GM18861 (cell line): ENCODE measurements at regions not wholly inside any gene's neighbourhood (a gene's known extent, or its start where the extent isn't known, plus 50 kb on each side); places are given as distances from the start of the nearest gene placed in this dataset.
"Not testable (repeated sequence)": the region's sequence is repeated elsewhere in the genome, so short reads cannot be mapped to it uniquely, and the experiment has no call there.

Experiments
- ATAC-seq: cut with Tn5 transposase; IDR thresholded peaks from one replicate; pipeline ENCODE4 v1.9.1; 2021; ENCODE audit not compliant: unreplicated experiment

DNA sequence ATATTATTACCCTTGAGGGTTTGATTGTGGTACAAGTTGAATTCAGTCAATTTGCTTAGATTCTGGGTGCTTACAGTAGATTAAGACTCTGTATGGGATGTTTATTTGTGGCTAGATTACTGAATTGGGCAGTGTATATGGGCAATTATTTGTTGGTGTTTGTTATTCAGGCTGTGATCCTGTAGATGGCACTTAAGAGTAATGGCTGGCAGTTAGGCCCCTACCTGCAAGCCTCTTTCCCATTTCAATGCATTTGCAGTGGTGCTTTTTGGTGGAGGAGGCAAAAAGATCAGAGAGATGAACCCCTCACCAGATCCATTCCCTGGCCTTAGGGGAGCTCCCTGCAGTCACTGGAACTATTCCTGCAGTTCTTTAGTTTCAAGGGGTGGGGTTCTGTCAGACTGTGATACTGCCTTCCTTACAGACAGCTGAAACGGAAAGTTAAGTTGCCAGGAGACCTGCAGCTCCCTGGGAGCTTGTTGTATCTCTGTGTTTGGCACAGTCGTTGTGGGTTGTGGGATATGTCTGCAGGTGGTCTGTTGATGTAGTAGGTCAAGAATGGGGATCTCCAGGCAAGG lies 199.5 kb downstream of the AASDHPPT start:
- no peak for ATAC-seq

DNA sequence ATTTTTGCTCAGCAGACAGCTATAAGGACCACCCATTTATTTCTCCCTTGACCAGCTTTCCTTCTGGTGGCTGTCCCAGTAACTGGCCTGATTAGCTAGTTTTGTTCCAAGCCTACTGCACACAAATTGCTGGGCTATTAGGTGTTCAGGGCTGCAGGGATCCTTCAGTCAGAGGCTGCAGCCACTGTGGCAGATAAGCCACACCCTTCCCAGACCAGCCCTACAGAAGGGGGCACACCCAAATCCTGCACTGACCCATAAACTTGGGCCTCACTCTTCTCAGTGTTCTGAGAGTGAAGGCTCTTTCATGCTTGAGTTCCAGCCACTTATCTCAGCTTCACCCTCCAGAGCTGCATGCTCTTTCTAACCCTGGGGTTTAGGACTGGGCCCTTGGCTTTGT lies 200.0 kb downstream of the AASDHPPT start:
- ATAC-seq = no peak

- ATAC-seq = no peak
These were observed 200.9 kb downstream of the AASDHPPT start for GRCh38 chr11:106278391-106278790.

DNA sequence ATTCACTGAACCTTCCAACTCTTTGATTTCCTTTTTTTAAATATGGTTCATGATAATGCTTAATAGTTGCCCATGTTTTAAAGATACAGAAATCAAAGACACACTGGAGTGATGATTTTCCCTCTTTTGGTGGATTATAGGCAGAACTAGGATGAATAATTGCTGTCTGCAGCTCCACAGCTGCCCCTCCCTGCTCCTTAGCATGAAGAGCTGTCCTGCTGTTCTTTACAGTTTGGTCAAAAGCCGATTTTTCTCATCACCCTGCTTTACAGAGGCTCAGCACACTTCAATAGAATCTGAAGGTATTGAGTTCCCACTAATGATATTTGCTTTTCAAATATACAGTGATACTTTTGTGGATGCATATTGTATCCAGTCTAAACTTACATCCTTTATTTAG lies 202.6 kb downstream of the AASDHPPT start:
- ATAC-seq = no peak

DNA sequence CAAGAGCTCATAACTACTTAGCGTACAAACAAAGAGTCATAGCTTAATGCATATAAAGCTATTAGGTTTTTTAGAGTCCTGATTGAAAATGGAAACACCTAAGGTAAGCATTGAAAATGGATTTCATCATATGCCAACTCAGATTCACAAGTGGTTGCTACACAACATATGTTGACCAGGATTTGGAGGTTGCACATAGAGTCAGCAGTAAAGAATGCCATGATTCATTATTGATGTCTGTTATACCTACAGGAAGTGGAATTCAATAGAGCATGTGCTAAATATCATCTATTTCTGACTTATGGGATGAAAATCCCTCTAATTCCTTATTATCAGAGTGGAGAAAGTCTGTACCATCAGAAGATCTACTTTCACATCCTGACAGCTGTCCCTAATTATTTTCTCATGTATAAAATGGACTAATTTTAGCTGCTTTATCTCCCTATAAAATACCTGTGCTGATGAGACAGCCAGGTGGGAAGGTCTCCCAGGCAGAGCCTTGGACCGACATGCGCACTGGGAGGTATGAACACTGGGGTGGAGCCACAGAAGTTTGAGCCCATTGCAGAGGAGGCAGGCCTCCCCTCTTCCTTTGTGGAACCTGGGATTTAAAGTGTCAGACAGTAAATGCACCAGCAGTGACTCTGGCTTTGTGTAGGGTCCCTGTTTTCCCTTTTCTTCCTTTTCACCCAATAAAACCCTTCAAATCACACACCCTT lies 204.2 kb downstream of the AASDHPPT start:
- no peak for ATAC-seq

- no peak for ATAC-seq
These were observed 209.5 kb downstream of the AASDHPPT start for GRCh38 chr11:106286881-106287504.

DNA sequence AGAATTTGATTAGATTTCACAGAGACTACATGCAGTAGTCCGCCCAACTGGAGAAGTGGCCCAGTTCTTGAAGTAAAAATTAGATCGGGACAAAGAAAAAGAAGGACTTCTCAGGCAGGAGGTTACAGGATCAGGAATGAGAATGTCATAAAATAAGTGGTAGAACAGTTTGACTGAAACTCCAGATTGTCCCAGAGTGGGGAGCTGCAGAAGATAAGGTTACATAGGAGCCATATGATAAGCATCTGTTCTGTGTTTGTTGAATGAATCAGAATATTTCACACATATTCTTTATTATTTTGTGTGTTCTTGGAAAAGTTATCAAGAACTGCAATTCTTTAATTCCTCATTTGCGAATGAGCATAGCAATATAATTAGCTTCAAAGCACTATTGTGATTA lies 210.6 kb downstream of the AASDHPPT start:
- no peak for ATAC-seq

GRCh38 chr11:106288822-106289387 lies 211.4 kb downstream of the AASDHPPT start:
- ATAC-seq = no peak

GRCh38 chr11:106292526-106292925 lies 215.1 kb downstream of the AASDHPPT start:
- no peak for ATAC-seq

DNA sequence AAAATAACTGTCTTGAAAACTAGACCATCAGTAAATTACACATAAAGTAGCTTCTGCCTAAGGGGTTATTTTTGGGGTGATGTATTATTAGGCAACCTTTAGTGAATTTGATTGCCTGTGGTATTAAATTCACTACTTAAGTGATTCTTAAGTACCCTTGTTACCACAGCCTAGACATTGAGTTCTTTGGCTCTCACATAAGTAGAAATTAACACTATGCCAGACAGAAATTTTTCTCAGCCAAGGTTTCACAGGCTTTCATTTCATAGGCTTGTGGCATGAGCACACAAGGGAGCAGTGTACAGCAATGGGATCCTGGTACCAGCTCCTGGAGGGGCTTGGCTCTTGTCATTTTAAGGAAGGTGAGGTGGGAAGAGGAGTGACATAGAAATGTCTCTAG lies 218.5 kb downstream of the AASDHPPT start:
- ATAC-seq = no peak

GRCh38 chr11:106302416-106302815 lies 225.0 kb downstream of the AASDHPPT start:
- ATAC-seq = no peak

DNA sequence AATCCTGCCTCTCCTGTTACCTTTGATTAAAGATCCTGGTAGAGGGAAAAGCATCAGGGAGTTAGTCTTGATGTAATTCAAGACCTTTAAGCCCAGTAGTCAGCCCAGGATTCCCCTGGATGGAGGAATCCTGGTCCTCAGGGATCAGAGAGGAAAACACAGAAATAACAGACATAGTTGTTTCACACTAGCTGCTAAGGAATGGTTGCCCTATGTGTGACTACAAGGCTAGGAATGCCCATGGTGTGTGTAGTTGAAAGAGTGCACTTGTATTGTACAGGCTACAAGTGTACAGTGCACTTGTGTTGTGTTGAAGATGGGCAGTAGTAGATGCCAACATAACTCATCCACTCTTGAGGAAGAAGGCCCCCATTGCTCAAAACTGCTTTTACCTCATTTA lies 226.8 kb downstream of the AASDHPPT start:
- ATAC-seq = no peak

- ATAC-seq = no peak
These were observed 228.0 kb downstream of the AASDHPPT start for GRCh38 chr11:106305458-106305857.

GRCh38 chr11:106306942-106307341 lies 229.5 kb downstream of the AASDHPPT start:
- no peak for ATAC-seq

- ATAC-seq = no peak
These were observed 231.7 kb downstream of the AASDHPPT start for GRCh38 chr11:106309070-106309684.

GRCh38 chr11:106311531-106312230 lies 234.2 kb downstream of the AASDHPPT start:
- ATAC-seq = no peak

DNA sequence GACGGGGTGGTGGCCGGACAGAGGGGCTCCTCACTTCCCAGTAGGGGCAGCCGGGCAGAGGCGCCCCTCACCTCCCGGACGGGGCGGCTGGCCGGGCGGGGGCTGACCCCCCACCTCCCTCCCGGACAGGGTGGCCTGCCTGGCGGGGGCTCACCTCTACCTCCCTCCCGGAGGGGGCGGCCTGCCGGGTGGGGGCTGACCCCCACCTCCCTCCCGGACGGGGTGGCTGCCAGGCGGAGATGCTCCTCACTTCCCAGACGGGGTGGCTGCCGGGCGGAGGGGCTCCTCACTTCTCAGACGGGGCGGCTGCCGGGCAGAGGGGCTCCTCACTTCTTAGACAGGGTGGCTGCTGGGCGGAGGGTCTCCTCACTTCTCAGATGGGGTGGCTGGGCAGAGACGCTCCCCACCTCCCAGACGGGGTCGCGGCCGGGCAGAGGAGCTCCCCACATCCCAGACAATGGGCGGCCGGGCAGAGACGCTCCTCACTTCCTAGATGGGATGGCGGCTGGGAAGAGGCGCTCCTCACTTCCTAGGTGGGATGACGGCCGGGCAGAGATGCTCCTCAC lies 239.8 kb downstream of the AASDHPPT start:
- not testable (repeated sequence) for ATAC-seq

- ATAC-seq = no peak
These were observed 244.1 kb downstream of the AASDHPPT start for GRCh38 chr11:106321601-106322000.

- no peak for ATAC-seq
These were observed 244.6 kb downstream of the AASDHPPT start for GRCh38 chr11:106322106-106322505.

- no peak for ATAC-seq
These were observed 248.6 kb downstream of the AASDHPPT start for GRCh38 chr11:106326087-106326486.

- ATAC-seq = no peak
These were observed 249.7 kb downstream of the AASDHPPT start for GRCh38 chr11:106327134-106327533.
